ENCODE measurements at regions not wholly inside any gene's neighbourhood (a gene's known extent, or its start where the extent isn't known, plus 50 kb on each side); places are given as distances from the start of the nearest gene placed in this dataset.
"Not testable (repeated sequence)": the region's sequence is repeated elsewhere in the genome, so short reads cannot be mapped to it uniquely, and the experiment has no call there.

DNA sequence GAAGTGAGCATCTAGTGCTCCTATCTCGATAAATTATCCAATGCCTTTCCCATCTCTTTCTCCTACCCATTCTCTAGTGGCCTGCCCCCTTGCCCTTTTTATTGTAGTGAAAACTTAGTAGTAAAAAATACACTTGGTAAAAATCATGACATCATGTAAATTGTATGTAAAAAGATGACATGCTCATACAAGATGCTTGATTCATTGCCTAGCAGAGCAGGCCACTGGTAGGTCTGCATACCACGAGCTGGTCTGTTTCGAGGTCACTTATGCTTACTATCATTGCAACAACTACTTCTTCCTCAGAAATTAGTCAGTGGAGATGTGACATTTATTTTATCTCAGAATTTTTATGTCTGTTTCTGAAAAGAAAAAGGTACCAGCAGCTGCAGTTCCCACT is 177.3 kb downstream of the C9orf152 start:
- DNase-seq, result no peak
- in situ Hi-C loops (cut with MboI; ENCODE audit: low pct_unique_long_range_greater_than_20kb, low sequenced_read_pairs), result no loop called here

DNA sequence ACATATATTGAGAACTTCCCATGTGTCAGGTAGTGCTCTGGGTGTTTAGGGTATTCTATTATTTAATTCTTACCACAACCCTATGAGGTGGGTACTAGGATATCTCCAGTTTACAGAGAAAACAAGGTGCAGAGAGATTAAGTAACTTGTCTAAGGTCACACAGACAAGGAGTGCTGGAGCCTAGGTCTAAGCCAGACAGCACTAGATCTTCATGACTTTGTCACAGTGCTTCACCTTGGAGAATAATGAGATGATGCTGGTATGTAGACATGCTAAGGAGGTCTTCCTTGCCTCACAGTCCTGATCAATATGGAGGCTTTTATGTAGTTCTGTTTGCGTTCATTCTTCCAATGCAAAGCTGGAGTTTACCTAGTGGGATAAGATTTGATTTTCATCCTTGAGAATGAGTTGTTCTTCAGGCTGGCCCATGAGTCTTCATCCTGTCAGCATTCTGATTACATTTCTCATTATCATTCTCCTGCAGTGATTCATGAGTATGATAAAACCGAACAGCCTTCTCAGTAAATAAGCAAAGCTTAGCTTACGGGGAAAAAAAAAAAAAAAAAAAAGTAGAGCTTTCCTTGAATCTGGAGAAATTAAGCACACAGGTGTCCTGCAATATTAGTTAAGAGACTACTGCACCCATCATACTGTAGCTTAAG is 176.3 kb downstream of the C9orf152 start:
- no peak for DNase-seq
- in situ Hi-C loops (cut with MboI; ENCODE audit: low pct_unique_long_range_greater_than_20kb, low sequenced_read_pairs), result no loop called here

DNA sequence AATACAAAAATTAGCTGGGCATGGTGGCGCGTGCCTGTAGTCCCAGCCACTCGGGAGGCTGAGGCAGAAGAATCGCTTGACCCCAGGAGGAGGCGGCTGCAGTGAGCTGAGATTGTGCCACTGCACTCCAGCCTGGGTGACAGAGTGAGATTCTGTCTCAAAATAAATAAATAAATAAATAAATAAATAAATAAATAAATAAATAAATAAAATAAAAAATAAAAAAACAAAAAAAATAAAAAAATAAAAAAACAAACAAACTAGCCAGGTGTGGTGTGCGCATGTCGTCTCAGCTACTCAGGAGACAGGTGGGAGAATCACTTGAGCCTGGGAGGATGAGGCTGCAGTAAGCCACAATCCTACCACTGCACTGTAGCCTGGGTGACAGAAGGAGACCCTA is 175.4 kb downstream of the C9orf152 start:
- DNase-seq; in situ Hi-C loops (cut with MboI; ENCODE audit: low pct_unique_long_range_greater_than_20kb, low sequenced_read_pairs): not testable (repeated sequence)

DNA sequence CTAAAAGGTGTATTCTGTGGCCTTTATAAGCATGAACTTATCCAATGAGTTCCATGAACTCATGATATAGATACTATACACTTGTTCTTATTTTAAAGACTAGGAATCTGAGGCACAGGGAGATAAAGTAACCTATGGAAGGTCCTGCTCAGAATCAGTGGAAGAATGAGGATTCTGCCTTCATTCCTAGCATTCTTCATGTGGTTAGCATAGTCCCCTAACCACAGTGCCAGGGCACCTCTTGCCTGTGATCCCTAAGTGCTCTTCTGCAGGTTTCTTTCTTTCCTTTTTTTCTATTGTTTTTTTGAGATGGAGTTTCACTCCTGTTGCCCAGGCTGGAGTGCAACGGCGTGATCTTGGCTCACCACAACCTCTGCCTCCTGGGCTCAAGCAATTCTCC is 174.1 kb downstream of the C9orf152 start:
- in situ Hi-C loops (cut with MboI; ENCODE audit: low pct_unique_long_range_greater_than_20kb, low sequenced_read_pairs), result no loop called here
- no peak for DNase-seq

DNA sequence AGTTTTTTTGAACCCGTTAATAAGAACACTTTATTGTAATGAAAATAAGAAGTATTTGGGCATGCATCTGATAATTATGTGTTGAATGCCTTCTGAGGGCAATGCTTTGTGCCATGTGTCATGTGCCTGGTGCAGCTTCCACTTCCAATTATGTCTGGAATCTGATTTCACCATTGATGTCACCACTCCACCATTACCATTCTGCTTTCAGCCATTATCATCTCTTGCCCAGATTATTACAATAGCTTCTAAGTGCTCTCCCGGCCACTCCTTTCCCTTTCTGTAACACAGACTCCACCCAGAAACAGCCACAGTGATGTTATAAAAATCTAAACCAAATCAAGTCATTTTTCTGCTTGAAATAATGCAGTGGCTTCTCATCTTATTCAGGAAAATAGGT is 171.7 kb downstream of the C9orf152 start:
- DNase-seq, result no peak
- in situ Hi-C loops (cut with MboI; ENCODE audit: low pct_unique_long_range_greater_than_20kb, low sequenced_read_pairs), result no loop called here

DNA sequence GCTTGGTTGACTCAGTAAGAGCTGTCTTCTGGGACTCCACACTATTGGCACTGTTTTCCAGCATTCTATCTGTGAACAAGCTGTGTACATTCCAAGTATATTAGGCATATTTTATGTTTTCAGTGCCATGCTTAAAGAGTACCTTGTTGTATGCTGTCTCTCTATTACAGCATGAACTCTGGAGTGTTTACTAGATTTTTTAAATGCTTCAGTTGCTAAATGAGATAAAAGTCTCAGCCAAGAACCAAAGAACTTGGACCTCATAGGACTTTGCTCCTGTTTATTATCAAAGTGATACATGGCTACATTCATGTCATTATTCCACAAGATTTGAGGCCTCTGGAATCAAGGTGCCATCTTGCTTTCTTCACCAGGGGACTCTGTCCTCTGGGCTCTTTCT is 167.2 kb downstream of the C9orf152 start:
- in situ Hi-C loops (cut with MboI; ENCODE audit: low pct_unique_long_range_greater_than_20kb, low sequenced_read_pairs), result no loop called here
- no peak for DNase-seq

DNA sequence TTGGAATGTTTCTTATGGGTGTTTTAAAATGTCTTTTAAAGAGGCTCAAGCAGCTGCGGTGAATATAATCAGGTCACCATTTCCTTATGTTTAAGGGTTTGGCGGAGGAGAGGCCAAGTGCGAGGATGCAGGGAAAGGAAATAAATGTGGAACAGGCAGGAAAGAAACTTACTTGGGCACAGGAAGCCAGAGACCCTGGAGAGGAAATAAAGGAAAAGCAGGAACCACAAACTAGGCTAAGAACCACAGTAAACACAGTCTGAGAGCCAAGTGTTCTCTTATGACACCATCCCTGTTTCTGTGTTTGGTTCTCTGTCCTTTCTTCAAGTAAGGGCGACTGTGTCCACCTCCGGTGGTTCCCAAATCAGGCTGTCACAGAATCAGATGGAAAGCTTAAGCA is 166.5 kb downstream of the C9orf152 start:
- in situ Hi-C loops (cut with MboI; ENCODE audit: low pct_unique_long_range_greater_than_20kb, low sequenced_read_pairs), result no loop called here
- DNase-seq, result no peak

DNA sequence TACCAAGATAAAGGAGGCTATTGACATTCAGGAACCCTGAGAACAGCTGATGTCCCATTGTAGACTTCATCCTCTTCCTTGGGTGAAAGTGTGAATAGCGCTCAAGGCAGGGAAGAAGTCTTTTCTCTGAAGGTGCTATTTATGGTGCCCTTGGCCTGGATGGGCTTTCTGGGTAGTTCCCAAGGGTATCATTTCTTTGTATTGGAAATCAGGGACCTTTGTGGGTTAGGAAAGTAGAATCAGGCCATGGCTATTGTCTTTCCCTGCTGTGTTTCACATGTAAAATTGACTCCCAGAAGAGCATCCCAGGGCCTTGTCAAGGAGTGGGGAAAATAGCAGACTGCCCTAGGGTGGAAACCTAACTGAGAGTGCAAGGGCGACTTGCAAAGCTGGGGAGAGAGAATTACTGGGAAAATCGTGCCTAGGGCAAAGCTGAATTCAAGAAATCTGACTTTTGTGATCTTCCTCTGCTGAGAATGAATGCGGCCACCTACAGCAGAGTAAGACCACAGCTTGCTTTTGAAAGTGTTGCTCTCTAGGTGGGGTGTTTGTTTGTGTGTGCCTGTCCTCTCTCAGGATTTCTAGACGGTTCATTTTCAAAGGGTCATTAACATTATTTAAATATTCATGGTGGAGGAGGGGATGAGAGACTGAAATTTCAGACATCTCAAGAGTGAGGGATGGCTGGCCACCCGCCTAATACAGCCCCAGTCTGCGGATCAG is 160.6 kb downstream of the C9orf152 start:
- no peak for DNase-seq
- in situ Hi-C loops (cut with MboI; ENCODE audit: low pct_unique_long_range_greater_than_20kb, low sequenced_read_pairs), result no loop called here

DNA sequence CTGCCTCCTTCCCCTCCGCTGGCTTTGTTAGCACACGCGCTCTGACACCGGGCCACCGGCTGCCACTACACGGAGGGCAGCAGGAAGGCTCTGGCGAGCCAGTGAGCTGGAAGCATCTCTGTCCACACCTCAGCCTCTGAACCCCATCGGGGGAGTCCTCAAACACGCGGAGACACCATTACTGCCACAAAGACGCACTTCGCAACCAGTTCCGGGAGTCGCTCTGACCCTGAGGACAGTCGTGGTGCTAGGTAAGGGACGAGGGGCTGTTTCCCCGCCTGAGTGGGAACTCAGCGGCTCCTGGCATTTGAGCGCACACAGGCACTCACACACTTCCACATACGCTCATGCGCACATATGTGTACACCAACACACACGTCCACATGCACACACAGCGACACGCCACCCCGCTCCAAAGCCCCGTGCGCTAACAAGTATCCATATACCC is 160.0 kb downstream of the C9orf152 start:
- peak; percentile 77 for DNase-seq

DNA sequence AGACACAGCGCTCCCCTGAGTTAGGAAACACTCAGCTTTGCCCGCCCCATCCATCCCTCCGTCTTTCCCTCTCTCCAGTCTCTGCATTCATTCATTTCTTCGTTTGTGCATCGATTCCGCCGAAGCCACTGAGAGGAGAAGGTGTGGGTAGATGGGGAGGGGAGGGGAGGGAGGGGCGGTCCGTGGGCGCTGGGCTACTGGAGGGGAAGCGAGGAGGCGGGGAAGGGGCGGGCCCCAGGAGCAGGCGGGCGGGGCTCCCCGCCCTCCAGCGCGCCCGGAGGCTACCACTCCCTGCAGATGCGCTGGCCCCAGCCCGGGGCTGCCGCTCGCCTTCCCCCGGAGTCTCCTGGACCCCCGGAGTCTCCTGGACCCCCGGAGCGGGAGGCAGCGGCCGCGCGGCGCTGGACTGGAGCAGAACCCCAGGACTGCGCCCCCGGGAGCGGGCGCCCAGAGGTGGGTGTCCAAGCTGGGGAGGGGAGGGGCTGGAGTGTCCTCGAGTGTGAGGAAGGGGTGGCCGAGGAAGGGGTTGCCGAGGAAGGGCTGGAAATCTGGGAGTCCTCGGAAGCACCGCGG is 159.5 kb downstream of the C9orf152 start:
- in situ Hi-C loops (cut with MboI; ENCODE audit: low pct_unique_long_range_greater_than_20kb, low sequenced_read_pairs), result no loop called here
- peak; percentile 82 for DNase-seq

More for the DNA sequence above, 160.0 kb downstream of the C9orf152 start:
- in situ Hi-C loops (cut with MboI; ENCODE audit: low pct_unique_long_range_greater_than_20kb, low sequenced_read_pairs), result no loop called here

DNA sequence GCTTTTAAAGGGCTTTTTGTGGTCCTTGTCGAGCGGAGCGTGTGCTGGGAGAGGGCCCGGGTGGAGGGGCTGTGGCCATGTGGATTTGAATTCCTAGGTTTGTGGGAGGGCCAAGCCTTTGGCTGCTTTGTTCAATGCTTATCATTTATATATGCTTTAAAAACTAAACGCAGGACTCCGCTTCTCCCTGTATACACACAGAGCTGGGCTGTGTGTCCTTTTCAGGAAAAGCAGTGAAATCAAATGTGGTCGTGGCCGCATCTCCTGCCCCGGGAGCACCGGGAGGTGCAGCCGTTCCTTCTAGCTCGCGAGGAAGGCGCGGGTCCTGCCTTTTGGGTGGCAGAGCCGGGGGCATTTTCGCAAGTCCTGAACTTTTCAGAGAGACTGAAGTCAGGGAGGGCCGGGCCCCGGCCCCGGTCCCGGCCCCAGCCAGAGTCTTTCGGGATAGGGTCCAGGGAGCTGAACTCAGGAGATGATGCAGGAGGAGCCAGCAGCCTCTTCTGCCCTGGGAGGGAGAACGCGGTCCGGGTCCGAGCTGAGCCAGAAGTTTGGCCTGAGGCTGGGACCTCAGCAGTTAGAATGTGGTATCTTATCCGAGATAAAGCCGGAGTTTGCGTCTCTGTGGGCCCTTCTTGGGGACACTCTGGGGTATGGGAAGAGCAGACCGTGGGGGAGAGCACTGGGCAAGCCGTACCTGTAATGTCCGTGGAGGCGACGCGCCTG is 158.8 kb downstream of the C9orf152 start:
- in situ Hi-C loops (cut with MboI; ENCODE audit: low pct_unique_long_range_greater_than_20kb, low sequenced_read_pairs), result no loop called here
- peak; percentile 44 for DNase-seq

DNA sequence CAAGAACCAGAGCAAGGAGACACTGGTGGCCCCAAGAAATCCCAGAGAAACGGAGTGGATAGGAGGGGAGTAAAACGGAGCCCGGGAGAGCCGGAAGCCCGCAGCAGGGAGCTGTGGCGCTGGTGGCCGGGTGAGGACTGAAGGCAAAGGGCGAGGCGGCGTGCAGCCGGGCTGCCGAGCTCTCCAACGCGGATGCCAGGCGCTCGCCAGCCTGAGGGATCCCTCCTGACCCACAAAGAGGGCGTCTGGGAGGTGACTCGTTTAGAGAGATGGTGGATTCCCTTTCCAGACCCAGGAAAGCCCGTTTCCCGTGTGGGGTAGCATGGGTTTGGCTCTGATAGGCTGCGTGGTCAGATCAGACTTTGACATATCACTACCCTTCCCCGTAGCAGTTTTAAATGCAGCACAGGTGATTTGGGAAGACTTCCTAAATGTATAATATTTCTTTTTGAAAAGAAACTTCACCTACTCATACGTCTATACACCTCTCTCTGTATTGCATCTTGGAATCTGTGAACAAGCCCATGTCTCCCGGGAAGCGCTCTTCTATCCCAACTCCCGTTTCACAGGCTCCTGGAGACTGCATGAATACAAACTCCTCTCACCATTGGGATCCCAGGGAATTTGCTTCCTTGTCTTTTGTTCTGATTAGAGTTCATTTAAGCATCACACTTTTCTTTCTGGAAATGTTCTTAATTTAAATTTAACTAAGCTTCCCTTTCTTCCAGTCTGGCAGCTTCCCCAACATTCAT is 158.1 kb downstream of the C9orf152 start:
- DNase-seq, result peak; percentile 30
- in situ Hi-C loops (cut with MboI; ENCODE audit: low pct_unique_long_range_greater_than_20kb, low sequenced_read_pairs), result loop anchor here (25.0 kb wide), 1 partner anchor 138 kb away; no protein-coding TSS in a partner anchor

DNA sequence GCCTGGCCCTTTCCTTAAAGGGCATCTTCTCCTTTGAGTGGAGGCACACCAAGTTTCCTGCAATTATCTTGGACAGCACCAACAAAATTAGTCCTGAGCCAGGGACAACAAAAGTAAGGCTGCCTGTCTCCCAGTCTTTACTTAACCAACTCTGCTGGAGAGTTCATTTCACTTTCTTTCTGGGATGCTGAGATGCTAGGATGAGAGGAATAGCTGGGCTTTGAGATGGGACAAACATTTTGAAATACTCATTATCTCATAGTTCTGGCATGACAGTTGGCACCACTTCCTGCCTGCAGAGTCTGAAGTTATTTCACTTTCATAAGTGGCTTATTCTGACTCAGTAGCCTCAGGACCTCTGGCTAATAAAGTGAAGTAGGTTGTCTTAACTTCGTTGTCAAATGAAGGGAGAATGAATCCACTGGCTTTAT is 157.0 kb downstream of the C9orf152 start:
- DNase-seq, result no peak
- in situ Hi-C loops (cut with MboI; ENCODE audit: low pct_unique_long_range_greater_than_20kb, low sequenced_read_pairs), result loop anchor here (25.0 kb wide), 1 partner anchor 139 kb away; no protein-coding TSS in a partner anchor

DNA sequence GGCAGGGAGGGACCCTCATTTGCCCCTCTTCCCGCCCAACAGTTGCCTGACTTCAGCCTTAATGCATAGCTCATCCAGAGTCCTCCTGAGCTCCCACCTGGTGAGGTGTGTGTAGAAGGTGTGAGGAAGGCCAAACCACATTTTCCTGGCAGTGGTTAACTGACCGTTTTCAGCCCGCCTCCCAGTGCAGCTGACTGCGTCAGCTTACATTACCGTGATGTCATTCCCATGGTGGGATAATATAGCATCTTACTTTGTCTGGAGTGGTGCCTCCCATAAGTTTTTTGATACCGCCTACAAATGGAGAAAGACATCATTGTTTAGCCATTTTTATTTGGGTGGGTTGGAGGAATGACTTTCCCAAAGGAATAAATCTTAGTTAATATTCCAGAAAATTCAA is 151.9 kb downstream of the C9orf152 start:
- no peak for DNase-seq
- in situ Hi-C loops (cut with MboI; ENCODE audit: low pct_unique_long_range_greater_than_20kb, low sequenced_read_pairs), result loop anchor here (25.0 kb wide), 1 partner anchor 144 kb away; no protein-coding TSS in a partner anchor

DNA sequence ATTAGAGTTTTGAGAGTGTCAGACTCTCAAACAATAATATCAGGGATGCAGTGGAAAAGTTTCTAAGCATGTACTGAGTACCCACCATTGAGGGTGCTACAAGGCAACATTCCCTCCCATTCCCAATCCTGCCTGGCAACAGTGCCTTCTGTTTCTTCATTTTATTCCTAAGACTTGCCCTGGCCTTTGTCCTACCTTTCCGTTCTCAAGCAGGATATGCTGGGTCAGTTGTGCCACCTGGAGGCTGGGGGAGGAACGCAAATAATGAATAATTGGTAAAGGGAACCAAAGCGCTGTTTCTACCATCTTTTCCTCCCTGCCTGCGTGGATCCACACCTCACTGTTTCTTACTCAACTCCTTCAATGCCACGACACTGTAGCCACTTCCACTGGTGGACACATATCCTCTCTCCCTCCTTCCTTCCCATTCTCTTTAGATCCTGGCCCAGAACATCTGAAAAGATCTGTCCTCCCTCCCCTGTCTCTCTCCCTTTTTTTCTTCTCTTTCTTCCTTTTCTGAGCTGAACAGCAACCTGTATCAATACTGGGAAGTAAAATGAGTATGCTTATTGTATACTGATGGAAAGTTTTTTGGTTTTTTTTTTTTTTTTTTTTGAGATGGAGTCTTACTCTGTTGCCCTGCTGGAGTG is 149.5 kb downstream of the C9orf152 start:
- DNase-seq, result peak; percentile 60
- in situ Hi-C loops (cut with MboI; ENCODE audit: low pct_unique_long_range_greater_than_20kb, low sequenced_read_pairs), result loop anchor here (25.0 kb wide), 1 partner anchor 146 kb away; no protein-coding TSS in a partner anchor

DNA sequence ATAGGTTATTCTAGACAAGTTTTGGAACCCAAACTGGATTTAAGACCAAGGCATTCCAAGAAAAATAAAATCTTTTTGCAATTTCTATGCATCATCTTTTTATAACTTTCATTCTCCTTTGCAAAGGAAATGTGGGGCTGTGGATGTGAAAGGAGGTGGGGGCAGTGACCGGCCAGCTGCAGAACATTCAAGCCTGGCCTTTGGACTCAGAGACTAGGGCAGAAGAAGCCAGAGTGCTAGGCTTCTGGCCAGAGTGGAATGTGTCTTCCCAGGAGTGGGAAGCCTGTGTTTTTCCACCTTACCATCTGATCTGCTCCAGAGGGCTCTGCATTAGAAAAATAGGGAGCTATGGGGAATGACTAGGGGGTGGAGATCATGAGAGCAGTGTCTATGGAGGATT is 148.5 kb downstream of the C9orf152 start:
- in situ Hi-C loops (cut with MboI; ENCODE audit: low pct_unique_long_range_greater_than_20kb, low sequenced_read_pairs), result loop anchor here (25.0 kb wide), 1 partner anchor 147 kb away; no protein-coding TSS in a partner anchor

DNA sequence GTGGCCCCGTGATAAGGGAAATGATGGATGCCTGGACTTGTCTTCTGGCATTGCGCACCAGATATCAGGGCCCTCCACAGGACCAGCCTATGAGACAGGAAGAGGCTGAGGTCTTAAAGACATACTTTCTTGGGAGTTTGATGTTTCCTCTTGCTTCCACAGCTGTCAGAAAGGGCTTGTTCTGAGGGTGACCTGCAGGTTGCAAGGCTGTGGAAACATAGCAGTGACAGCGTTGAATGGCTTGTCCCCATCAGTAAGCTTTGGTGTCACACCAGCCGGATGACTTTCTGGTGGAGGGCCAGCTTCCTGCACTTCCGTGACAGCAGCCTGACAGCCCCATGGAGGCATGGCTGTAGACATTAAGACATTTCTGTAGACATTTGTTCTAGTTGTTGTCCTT is 143.2 kb downstream of the C9orf152 start:
- DNase-seq, result peak; percentile 55
- in situ Hi-C loops (cut with MboI; ENCODE audit: low pct_unique_long_range_greater_than_20kb, low sequenced_read_pairs), result loop anchor here (25.0 kb wide), 1 partner anchor 153 kb away; no protein-coding TSS in a partner anchor

More for the DNA sequence above, 148.5 kb downstream of the C9orf152 start:
- DNase-seq, result no peak

DNA sequence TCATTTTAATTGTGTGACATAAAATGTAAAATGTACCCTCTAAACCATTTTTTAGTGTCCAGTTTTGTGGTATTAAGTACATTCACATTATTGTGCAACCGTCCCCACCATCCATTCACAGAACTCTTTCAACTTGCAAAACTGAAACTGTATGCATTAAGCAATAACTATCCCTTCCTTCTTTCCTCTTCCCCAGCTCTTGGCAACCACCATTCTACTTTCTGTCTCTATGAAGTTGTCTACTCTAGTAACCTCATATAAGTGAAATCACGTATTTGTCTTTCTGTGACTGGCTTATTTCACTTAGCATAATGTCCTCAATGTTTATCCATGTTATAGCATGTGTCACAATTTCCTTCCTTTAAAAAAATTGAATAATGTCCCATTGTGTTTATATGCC is 142.4 kb downstream of the C9orf152 start:
- in situ Hi-C loops (cut with MboI; ENCODE audit: low pct_unique_long_range_greater_than_20kb, low sequenced_read_pairs), result loop anchor here (25.0 kb wide), 1 partner anchor 153 kb away; no protein-coding TSS in a partner anchor

More for the DNA sequence above, 142.4 kb downstream of the C9orf152 start:
- DNase-seq, result peak; percentile 59
